GM13976 (cell line): ENCODE measurements at regions not wholly inside any gene's neighbourhood (a gene's known extent, or its start where the extent isn't known, plus 50 kb on each side); places are given as distances from the start of the nearest gene placed in this dataset.

Experiments
- DNase-seq: peaks from one replicate; pipeline ENCODE4 v3.0.0; 2012; ENCODE audit warnings: low spot score
- in situ Hi-C: fragments of 300-500 bp; cut with MboI; formaldehyde crosslinking; loops from one replicate; pipeline ENCODE4 v1.12.0; 2022; ENCODE audit warnings: low sequenced_read_pairs, mixed read lengths, inconsistent platforms; ENCODE audit not compliant: unreplicated experiment
- TF ChIP-seq, protein P1 (sequence below): IDR thresholded peaks from 2 replicates; pipeline ENCODE4 v1.5.1; 2012; ENCODE audit warnings: borderline replicate concordance, mild to moderate bottlenecking; ENCODE audit not compliant: insufficient read depth; ENCODE audit errors: extremely low read depth, missing control alignments, control extremely low read depth

DNA sequence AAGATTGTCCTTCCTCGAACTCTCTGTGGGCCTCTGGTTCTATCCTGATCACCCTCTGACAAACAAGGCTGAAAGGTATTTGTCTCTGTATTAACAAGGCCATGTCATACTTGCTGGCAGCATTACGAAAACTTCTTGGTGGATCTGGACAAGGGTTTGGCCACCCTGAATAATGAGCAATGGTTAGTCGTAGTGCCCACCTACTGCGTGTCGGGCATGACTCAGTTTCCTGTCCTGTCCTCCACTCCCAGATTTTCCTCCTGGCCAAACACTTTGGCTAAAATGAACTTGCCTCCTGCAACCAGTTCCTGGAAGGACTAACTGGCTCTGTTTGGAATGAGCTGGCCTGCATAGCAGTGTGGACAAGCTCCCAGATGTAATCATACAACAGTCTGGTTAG is 198.5 kb upstream of the SMIM21 start:
- DNase-seq = no peak
- TF ChIP-seq, protein P1, sequence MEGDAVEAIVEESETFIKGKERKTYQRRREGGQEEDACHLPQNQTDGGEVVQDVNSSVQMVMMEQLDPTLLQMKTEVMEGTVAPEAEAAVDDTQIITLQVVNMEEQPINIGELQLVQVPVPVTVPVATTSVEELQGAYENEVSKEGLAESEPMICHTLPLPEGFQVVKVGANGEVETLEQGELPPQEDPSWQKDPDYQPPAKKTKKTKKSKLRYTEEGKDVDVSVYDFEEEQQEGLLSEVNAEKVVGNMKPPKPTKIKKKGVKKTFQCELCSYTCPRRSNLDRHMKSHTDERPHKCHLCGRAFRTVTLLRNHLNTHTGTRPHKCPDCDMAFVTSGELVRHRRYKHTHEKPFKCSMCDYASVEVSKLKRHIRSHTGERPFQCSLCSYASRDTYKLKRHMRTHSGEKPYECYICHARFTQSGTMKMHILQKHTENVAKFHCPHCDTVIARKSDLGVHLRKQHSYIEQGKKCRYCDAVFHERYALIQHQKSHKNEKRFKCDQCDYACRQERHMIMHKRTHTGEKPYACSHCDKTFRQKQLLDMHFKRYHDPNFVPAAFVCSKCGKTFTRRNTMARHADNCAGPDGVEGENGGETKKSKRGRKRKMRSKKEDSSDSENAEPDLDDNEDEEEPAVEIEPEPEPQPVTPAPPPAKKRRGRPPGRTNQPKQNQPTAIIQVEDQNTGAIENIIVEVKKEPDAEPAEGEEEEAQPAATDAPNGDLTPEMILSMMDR = no peak
- in situ Hi-C loops = no loop called here

DNA sequence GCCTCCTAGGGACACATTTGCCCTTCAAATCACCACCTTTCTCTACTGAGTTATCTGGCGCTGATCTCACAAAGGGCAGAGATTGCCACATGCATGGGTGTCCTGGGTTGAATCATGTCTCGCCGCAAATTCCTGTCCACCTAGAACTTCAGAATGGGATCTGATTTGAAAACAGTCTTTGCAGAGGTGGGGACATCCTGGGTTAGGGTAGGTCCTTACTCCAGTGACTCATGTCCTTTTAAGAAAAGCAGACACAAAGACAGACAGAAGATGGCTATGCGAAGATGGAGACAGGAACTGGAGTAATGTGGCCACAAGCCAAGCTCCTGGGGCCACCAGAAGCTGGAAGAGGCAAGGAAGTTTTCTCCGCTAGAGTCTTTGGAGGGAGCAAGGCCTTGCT is 197.4 kb upstream of the SMIM21 start:
- in situ Hi-C loops = no loop called here
- TF ChIP-seq, protein P1 = no peak
- DNase-seq = no peak

DNA sequence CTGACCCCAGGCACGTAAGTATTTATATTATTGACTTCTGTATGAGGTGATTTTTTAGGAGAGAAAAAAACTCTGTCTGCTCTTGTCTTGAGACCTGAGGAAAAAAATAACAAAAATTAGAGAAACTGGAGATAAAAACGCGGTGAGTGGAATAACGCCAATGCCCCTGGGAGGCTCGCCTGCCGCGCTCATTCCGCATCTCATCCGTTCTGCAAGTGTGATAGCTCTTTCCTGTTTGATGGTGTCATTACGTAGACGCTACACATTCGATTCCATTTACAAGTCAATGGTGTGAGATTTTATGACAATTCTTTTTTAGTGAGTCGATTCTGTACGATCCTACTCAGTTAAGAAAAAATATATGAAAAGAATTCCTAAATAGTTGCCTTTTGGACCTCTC is 194.3 kb upstream of the SMIM21 start:
- in situ Hi-C loops = no loop called here
- DNase-seq = no peak
- TF ChIP-seq, protein P1 = no peak

DNA sequence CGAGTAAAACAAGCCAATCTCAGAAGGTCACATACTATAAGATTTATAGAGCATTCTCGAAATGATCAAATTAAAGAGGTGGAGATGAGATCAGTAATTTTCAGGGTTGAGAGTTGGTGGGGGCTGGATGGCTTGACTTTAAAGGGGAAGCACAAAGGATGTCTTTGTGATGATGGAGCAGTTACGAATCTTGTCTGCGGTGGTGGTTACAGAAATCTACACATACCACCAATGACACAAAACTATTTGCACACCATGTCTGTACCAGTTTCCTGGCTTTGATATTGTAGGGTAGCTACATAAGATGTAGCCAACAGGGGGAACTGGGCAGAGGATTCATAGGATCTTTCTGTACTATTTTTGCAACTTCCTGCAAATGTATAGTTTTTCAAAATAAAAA is 190.6 kb upstream of the SMIM21 start:
- in situ Hi-C loops = no loop called here
- no peak for DNase-seq
- TF ChIP-seq, protein P1 = no peak

DNA sequence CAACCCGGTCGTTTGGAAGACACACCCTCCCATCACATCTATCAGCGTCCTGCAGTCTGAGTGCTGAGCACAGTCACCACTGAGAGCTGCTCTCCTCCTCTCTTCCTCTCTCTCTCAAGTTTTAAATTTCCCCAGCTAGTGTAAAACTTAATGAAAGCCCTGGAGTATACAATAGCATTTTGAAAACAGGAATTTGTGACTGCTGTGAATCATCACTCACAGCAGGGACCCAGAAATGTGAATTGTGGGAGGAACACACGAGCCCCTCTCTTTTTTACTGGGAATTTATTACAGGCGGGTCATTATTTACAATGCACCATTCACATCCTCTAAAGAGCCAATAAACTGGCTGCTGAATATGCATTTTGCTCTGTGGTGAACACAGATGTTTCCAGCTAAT is 185.0 kb upstream of the SMIM21 start:
- in situ Hi-C loops = no loop called here
- TF ChIP-seq, protein P1 = no peak
- DNase-seq = no peak

DNA sequence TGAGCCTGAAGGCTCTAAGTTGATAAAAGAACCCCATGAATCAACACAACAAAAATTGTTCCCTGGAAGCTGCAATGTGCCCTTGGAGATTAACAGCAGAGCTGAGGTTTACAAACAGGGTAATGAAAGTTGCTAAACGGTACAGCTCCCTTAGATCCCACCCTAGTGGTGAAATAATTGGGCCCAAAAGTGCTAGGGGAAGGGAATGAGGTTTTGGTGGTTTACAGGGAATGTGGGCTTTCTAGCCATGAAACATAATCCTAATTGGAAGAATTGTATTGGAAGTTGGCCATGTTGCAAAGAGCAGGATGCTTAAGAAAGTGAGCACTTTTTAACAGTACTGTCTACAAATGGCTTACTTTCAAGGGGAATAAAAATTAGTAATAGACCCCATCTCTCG is 180.2 kb upstream of the SMIM21 start:
- in situ Hi-C loops = no loop called here
- TF ChIP-seq, protein P1 = no peak
- DNase-seq = no peak

DNA sequence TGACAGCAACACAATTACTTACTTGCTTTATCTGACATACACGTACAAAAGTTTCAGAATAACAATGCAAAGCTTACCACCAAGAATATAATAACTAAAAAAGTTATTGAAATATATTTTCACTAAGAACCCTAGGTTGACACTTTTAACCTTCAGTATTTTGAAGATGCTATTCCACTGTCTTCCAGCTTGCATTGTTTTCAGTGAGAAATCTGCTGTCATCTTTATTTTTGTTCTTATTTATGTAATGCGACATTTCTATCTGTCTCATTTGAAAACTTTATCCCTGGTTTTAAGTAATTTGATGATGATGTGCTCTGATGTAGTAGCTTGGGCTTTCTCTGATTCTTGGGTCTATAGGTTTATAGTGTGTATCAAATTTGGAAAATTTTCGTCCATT is 165.0 kb upstream of the SMIM21 start:
- TF ChIP-seq, protein P1 = no peak
- in situ Hi-C loops = no loop called here
- DNase-seq = no peak
